GM19035 (cell line): ENCODE measurements at regions not wholly inside any gene's neighbourhood (a gene's known extent, or its start where the extent isn't known, plus 50 kb on each side); places are given as distances from the start of the nearest gene placed in this dataset.
A peak's percentile ranks its signal among the peaks of the same experiment; 100 is the strongest.

ENCODE experiments used
- ATAC-seq: cut with Tn5 transposase; IDR thresholded peaks from one replicate; pipeline ENCODE4 v1.9.1; 2021; ENCODE audit not compliant: unreplicated experiment

DNA sequence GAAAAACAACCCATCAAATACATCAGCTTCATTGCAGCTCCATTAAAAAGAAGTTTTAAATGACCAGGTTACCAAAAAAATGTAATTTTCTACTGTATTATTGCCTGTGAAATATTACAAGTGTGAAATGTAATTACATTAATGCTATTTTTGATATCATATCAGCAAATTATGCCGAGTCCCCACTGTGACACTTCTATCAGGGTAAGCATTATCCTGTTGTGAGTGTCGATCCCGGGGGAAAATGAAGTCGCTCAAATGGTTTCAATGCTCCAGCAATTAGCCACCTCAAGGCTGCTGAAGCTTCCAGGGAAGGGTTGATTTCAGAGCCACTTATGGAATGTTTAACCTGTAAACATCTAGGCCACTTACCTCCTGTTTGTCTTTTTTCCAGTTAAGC lies 70.4 kb downstream of the RCN1 start:
- ATAC-seq, result no peak

DNA sequence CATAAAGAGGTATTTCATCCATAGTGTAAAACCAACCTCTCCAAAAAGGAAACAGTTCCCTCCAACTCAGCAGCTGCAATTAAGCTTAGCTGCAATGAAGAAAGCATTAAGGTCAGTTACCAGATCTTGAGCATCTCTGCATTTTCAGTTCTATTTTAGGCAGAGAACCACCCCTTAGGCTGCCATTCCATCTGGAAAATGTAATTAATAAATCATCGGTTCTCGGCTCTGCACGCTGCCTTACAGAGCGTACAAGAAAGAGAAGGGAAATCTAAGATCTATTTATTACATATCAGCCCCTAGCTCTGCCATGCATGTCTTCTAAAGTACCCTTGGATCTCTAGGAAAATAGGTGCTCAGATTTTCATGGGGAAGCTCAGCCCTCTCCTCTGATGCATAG lies 71.5 kb downstream of the RCN1 start:
- no peak for ATAC-seq

DNA sequence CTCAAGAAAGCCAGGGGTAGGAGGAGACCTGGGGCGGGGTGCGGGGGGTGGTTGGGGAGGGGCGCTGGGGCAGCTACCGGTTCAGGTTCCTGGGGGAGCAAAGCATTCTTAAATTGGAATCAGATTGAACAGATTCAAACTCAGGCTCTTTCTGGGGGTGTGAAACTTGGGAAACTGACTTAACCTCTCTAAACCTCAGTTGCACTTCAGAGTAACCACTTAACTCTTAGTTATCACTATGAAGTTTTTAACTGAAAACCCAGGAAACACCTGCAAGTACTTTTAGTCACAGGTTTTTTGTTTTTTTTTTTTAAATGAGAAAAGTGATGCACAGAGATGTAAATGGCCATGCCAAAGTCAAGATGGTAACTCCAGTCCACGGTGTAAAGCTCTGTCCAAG lies 72.0 kb downstream of the RCN1 start:
- no peak for ATAC-seq

DNA sequence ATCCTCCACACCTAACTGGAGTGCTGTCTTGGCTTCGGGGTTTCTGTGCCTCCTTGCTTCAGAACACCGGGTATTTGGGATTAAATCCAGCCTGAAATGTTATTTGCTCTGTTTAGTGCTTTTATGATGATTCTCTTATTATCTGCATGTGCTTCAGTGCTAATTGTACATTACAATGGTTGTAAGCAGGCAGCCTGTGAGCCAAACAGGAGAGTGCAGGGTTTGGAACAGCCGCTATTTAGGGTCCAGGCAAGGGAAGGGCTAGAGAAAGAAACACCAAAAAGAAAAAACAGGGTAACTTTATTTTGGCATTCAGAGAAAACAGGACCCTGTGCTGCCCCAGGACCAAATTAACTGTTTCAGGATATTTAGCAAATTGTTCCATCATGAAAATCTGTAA lies 72.7 kb downstream of the RCN1 start:
- ATAC-seq, result no peak

DNA sequence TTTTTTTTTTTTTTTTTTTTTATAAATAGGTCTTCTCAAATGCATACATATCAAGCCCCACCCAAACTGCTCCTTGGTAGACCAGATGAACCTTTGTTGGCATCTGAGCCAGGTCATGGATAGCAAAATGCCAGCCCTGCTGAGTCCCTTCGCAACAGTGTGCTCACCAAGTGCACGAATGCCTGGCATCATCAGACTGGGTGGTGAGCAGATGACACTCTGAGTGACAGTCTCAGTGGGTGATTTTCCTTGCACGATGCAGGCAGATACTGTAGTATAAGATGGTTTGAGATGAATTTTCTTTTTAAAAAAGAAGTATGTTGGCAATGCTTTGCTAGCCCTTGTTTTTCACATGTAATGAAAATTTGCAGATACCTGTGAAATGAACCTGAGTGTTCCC lies 74.0 kb downstream of the RCN1 start:
- ATAC-seq, result no peak

DNA sequence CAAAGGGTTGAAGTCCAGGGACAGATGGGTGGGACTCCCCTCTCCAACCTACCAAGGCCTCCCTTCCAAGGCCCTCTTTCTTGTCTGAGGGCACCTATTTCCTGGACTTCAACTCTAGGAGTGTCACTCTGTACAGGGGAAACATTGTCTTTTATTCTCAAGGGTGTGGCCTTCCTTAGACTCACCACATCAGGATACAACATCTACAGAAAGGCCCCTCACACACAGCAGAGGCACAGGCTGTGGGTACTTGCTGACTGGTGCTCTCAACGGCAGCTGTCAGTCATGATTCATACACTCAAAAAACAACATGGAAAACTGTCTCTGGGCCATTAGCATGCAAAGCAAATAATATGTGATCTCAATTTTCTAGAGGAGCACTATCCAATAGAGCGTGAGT lies 78.0 kb downstream of the RCN1 start:
- no peak for ATAC-seq

DNA sequence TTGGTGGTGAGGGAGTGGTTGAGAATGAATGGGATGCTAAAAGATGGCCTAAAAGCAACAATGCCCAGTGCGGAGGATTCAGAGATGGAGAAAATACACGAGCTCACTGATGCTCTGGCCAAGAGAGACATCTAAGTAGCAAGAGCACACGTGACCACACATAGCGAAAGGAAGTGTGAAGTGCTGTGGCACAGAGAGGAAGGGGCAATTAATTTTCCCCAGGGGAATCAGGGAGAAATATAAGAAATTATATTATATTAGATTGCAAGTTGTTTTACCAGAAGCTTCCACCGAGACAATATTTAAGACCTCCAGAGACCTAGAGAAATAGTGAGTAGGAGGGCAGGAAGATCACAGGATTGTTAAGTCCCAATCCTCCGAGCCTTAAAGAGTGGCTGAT lies 80.6 kb downstream of the RCN1 start:
- no peak for ATAC-seq

DNA sequence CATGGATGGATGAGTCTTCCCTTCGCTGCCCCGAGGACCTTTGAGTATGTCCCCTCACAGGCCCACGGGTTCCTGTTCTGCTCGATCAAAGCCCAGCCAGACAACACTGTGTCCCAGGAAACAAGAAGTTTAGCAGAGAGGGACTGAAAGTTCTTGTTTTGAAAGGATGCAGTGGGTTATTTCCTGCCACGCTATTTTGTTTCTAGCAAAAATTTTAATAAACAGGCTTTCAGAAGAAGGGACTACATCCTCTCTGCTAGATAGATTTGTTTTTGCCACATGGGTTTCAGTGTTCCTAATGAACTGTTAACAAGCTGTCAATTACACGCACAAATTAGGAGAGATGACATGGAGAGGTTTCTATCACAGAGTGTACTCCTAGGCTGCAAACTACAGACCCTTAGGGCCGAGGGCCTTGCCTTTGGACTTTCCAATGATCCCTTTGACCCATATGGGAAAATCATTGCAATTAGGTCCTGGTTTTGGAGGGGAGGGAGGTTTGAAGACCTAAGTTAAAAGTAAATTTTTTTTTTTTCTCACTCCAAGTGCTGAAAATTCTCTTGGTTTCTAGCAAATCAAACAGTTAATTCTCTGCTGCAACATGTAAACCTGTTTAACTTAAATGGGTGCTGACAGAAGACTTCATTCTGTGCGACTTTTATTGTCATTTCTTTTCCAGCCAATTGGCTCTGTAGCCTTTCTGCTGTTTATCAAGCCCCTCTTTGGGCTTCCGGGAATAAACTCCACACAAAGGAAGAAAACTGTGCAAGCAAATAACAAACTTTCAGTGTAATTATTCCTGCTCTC lies 81.4 kb downstream of the RCN1 start:
- no peak for ATAC-seq

DNA sequence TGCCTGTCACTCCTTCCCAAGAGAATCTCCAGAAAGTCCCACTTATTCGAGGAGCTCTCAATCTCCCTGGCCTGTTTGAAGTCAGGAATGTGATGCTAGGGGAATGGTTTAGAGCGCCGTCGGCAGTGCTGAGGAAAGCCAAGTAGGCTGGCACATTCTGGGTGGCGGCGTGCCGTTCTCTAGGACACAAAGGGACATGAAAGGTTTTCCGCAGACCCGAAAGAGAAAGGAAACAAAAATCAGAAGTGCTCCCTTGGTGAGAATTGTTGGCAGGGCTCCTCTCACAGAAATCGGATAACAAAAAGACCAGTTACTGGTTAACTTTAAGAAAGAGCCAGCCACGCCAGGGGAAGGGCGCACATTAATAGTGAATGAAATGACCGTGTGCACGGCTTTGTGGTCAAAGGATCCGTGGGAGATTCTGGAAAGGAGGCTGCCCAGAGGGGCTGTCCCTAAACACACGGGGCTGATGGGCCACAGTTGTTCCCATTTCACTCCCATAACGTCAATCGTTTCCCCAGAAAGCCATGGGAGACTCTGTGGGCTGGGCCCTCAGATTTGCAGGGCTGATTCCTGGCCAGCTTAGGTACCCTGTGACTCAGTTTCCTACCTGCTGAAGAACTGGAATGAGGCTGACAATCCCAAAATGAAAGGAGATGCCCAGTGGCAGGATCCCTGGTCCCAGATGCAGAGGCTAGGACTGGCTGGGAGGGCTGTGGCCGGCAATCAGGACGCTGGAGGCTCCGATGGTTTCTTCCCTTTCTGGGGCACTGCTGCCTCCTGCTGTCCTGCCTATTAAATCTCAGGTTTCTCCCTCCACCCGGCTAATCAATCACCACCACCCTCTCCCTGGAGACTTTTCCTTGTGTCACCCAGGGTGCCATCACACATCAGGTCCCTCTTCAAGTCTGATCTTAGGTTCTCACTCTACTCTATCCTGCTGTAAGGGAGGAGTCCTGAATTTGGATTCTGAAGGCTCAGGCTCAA lies 82.3 kb downstream of the RCN1 start:
- peak; percentile 69 for ATAC-seq

DNA sequence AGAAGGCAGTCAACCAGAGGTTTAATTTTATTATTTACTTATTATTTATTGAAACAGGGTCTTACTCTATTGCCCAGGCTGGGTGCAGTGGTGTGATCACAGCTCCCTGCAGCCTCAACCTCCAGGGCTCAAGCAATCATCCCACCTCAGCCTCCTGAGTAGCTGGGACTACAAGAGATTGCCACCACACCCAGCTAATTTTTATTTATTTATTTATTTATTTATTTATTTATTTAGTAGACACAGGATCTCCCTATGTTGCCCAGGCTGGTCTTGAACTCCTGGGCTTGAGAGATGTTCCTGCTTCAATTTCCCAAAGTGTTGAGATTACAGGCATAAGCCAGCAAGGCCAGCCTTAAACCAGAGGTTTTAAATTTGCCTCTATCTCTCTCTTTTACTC lies 83.1 kb downstream of the RCN1 start:
- no peak for ATAC-seq

DNA sequence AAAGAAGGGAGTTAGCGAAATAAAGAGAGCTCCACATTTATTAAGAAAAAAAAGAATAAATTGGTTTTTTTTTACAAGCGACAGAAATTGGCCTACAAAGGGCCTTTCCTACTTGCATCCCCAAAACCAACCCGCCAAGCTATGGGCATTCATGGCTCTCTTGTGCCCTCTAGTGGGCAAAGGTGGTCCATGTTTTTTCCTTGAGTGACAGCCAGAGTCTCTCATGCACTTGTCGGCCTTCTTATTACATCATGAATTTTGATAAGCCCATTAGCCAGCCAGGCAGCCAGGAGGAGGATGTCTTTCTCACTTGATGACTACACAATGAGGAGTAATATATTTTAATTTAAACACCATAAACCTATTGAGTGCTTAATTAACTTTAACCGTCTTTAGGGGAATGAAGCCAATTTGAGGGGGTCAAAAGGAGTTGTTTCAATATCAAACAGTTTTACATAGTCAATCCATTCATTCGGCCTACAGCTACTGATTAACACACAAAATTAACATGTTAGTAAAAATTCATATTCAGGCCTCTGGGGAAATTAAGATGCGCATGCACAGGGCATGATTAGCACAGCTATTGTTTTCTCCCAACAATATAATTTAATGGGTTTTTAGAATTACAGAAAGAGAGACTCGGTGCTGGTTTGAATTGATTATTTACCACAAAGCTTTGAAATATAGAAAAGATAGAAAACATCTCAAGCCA lies 85.5 kb downstream of the RCN1 start:
- peak; percentile 85 for ATAC-seq

DNA sequence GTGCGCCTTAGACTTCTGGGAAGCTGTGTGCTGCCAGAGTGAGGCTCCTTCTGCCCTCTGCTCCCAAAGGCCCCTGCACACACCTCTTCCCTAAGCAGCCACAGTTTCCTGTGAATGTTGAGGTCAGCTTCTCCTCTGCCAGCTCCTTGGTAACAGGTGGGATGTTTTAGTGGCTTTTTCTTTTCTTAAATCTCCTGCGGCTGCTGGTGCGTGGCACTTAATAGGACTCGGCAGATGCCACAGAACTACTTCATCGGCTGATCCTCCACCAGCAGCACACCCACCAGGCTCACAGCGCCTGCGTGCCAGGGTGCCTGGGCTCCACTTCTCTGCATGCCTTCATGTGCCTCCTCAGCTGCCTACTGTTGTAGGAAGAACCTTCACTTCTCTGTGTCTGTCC lies 87.8 kb downstream of the RCN1 start:
- ATAC-seq, result no peak

DNA sequence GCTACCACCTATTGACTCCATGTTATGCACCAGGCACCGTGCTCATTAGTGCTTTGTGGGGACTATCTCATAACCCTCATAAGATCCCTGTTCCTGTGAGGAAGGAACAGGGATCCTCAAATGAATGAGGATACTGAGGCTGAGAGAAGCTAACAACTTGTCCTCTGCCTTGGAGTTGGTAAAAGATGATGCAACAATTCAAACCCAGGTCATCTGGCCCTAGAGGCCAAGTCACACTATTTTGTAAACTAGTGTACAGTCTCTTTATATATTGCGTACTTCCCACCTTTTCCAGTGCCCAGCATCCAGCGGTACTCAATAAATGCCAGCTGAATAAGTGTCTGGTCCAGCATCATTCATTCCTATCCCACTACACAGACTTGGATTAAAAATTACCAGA lies 92.6 kb downstream of the RCN1 start:
- no peak for ATAC-seq

DNA sequence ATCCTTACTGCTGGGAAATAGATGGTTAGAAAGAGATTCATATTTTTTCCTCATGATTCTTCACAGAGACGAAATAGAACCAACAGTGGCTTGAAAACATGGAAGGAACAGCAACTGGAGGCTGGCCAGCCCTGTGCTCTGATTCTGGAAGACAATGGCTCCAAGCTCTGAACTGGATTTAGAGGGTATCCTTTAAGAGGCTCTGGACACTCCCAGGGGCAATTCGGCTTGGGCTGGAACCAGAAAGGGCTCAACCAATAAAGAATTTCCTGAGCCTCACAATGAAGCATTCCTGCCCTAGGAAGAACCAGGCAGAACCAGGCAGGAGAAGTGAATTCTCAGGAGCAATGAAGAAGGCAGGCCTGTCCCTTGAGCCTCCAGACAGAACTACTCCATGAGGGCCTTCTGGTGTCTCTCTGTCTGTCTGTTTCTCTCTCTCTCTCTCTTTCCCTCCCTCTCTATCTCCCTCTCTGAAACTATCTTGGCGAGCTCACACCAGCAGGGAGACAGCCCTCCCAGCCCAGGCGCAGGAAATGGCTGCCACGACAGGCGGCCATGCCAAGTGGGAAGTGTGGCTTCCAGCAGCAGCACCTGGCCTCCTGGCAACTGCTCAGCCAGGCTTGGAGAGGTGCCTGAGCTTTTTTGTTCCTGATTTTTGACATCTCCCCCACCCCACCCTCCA lies 93.3 kb downstream of the RCN1 start:
- peak; percentile 26 for ATAC-seq

DNA sequence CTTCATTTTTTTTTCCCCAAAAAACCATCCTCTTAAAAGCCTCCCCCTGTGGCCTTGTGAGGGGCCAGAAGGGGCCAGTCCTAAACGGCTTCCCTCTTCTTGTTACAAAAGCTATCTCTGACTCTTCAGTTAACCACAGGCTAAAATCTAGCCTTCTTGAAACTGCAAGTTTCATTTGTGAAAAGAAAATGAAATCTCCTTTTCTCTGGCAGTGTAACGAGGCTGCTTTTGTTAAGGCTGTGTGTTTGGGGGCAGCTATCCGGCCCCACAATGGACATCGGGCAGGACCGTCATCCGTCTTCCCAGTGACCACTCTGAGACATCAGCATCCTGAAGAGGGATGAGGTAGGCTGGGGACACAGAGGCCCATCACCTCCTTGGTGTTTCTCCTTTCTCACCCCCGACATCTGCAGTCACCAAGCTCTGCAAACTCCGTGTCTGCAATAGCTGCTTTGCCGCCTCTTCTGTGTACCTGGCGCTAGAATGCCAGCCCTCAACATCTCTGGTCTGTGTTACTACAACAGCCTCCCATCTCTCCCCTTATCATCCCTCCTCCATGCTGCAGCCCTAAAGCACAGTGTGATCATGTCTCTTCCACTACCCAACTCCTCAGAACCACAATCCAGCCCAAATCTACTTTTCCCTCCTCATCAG lies 94.0 kb downstream of the RCN1 start:
- peak; percentile 81 for ATAC-seq

DNA sequence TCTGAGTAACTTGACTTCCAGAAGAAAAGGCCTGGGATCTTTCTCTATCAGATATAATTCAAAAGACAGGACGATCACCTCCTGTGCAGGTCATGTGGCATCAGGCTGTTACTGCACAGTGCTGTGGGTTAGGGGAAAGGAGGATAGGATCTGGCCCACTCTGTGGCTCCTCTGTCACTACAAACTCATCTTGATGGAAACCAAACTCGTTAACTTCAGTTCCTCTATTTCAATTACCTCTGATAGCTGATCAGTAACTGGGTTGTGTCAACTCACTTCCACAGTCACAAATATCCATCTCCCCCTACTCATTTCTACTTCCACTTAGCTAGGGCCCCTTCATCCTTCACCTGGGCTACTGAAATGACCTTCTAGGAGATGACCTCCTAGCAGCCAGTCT lies 95.2 kb downstream of the RCN1 start:
- ATAC-seq, result no peak

DNA sequence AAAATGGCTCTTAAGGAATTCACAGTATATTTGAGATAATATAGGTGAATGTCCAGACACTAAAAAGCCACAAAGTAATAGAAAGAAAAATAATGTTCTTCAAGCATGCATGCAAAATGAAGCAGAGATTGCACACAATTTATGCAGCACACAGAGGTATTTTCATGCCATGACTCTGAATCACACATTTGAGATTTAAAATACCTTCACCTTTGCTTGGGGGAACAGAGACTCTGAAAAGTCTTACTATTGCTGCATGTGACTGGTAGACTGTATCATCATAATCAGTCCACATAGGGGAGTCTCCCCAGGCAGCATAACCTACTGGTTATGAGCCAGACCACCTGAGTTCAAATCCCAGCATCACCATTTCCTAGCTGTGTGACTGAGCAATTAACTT lies 96.2 kb downstream of the RCN1 start:
- ATAC-seq, result no peak

DNA sequence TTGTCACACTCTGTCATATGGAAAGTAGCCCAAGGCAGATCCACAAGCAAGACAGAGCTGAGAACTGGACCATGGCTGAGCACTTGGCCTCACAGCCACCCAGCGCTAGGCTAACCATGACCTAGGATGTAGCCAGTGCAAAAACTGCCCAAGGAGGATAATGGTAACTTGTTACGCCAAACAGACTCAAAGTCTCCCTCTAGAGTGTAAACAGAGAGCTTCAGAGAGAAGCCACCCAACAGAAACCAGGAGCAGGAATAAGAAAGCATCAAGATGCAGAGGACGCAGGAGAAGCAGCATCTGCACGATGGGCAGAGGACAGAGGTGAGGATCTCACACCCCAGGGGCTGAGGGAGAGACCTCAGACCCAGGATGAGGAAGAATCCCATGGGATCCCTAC lies 97.9 kb downstream of the RCN1 start:
- ATAC-seq, result no peak

DNA sequence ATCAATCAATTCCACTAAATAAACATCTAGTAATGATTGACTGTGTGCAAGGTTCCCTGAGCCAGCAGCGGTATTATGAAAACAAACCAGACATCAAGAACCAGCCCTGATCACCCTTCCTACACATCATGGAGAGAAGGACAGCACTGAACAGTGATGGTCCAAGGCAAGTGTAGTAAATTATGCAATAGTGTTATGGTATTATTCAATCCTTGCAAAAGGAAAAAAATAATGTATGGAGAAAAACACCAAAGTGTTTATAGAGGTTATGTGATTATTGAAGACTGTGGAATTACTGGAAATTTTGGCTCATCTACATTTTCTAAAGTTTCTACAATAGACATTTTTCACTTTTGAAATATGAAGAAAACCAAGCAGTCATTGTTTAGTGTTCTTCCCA lies 105.3 kb downstream of the RCN1 start:
- ATAC-seq, result no peak

DNA sequence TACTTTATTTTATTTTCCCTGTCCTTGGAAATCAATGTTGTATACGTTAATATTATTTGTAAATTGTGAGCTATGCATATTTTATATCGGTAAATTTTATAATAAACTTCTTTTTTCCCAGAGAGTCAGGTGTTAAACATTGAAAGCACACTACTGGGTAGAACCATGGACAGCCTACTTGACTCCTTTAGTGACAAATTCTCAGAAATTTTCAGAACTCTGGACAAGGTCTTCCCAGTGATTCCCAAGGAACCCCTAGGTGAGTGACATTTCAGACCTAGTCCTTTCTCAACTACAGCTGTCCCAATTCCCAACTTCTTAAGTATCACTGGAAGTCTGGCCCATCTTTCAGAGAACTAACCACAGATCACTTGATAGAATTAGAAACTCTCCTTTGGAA lies 107.2 kb downstream of the RCN1 start:
- no peak for ATAC-seq
